OCI-LY3 (cell line): ENCODE measurements at regions not wholly inside any gene's neighbourhood (a gene's known extent, or its start where the extent isn't known, plus 50 kb on each side); places are given as distances from the start of the nearest gene placed in this dataset.

Experiments
- CTCF ChIP-seq: fragments of 200-600, 300-600 bp; sonication (generic); IDR thresholded peaks from 2 replicates; pipeline ENCODE4 v1.5.1; 2014; ENCODE audit warnings: antibody characterized with exemption, low read length, low read depth
- EZH2phosphoT487 ChIP-seq: fragments of 200-600 bp; shearing (Covaris generic); IDR thresholded peaks from 2 replicates; pipeline ENCODE4 v1.6.1; 2018; ENCODE audit warnings: antibody characterized with exemption, mixed run types, low read depth

GRCh38 chr16:52781005-52781630 lies 234.2 kb upstream of the TOX3 start:
- no peak for TF ChIP-seq CTCF
- TF ChIP-seq EZH2phosphoT487 = no peak
